Endothelial cell of umbilical vein (primary cell): ENCODE measurements at regions not wholly inside any gene's neighbourhood (a gene's known extent, or its start where the extent isn't known, plus 50 kb on each side); places are given as distances from the start of the nearest gene placed in this dataset.

Source experiments
- BruUV-seq: library from RNA; stranded (reverse); fragments of 400-500 nt; replicated peaks from 2 replicates; lab custom pipeline; 2021; lab: Mats Ljungman, UMichigan
- CTCF ChIA-PET: fragments of 300-600, 350-600 bp; sonication (Branson Sonifier 250); formaldehyde crosslinking; loops from one replicate; lab custom pipeline; 2021; ENCODE audit warnings: antibody characterized with exemption, inconsistent platforms; lab: Charles Lee
- POLR2A ChIA-PET: fragments of 300-600, 350-600 bp; sonication (Branson Sonifier 250); formaldehyde crosslinking; loops from one replicate; lab custom pipeline; 2021; ENCODE audit warnings: antibody characterized with exemption, inconsistent platforms; lab: Charles Lee
- DNase-seq: peaks from one replicate; pipeline ENCODE4 v3.0.0-alpha.2; 2011; ENCODE audit warnings: low read depth, low spot score
- FAIRE-seq: peaks from 2 replicates; lab custom pipeline; 2011; peaks lifted over from hg19 to GRCh38; lab: Jason Lieb, UNC
- H2AFZ ChIP-seq: 2 replicates; pipeline ENCODE4 v1.6.0; 2012; ENCODE audit warnings: low read depth, low read length, control low read depth, inconsistent platforms
- H3K27ac ChIP-seq: 2 replicates; pipeline ENCODE4 v1.5.1; 2011; ENCODE audit warnings: low read depth, mild to moderate bottlenecking, control low read depth, low read length, moderate library complexity; ENCODE audit not compliant: insufficient read depth
- H3K27me3 ChIP-seq, 2 experiments: 2 replicates each; pipeline versions ENCODE4 v1.6.0 to v1.6.1; 2011; ENCODE audit warnings: low read length in 2 of 2, mixed read lengths in 1 of 2; ENCODE audit not compliant: control insufficient read depth in 2 of 2, insufficient read depth in 2 of 2
- H3K36me3 ChIP-seq, 2 experiments: 2 replicates in 1 of 2; 3 replicates in 1 of 2; pipeline ENCODE4 v1.5.1; 2011; ENCODE audit warnings: low read length in 2 of 2, mild to moderate bottlenecking in 1 of 2, moderate library complexity in 1 of 2; ENCODE audit not compliant: control insufficient read depth in 2 of 2, insufficient read depth in 2 of 2; ENCODE audit errors: extremely low read depth in 1 of 2
- H3K4me1 ChIP-seq: 3 replicates; pipeline ENCODE4 v1.5.1; 2011; ENCODE audit warnings: mild to moderate bottlenecking, low read length; ENCODE audit not compliant: control insufficient read depth, insufficient read depth; ENCODE audit errors: extremely low read depth
- H3K4me2 ChIP-seq: 2 replicates; pipeline ENCODE4 v1.6.1; 2011; ENCODE audit warnings: low read length, control low read depth, mixed read lengths; ENCODE audit not compliant: insufficient read depth
- H3K4me3 ChIP-seq, 3 experiments: fragments of 200-600 bp in 1 of 3; sonication (generic), shearing (Covaris generic) in 1 of 3; replicated peaks in 1 of 3; 2 replicates each; pipeline ENCODE4 v1.5.1; 2011 to 2016; ENCODE audit warnings: control low read depth in 3 of 3, low read length in 3 of 3, mild to moderate bottlenecking in 2 of 3, inconsistent platforms in 1 of 3, low read depth in 1 of 3, moderate library complexity in 1 of 3; ENCODE audit not compliant: insufficient read depth in 1 of 3
- H3K79me2 ChIP-seq: 2 replicates; pipeline ENCODE4 v1.6.0; 2012; ENCODE audit warnings: low read length, inconsistent platforms; ENCODE audit not compliant: control insufficient read depth, insufficient read depth
- H3K9ac ChIP-seq: replicated peaks from 2 replicates; pipeline ENCODE3; 2011; ENCODE audit warnings: low read length, control low read depth; ENCODE audit not compliant: insufficient read depth; ENCODE audit errors: extremely low read depth
- H3K9me1 ChIP-seq: replicated peaks from 3 replicates; pipeline ENCODE4 v1.6.0; 2011; ENCODE audit warnings: mild to moderate bottlenecking, low read length; ENCODE audit not compliant: control insufficient read depth, insufficient read depth; ENCODE audit errors: extremely low read depth
- H3K9me3 ChIP-seq: replicated peaks from 2 replicates; pipeline ENCODE4 v1.5.1; 2012; ENCODE audit warnings: low read length, inconsistent platforms; ENCODE audit not compliant: control insufficient read depth, insufficient read depth
- H4K20me1 ChIP-seq: replicated peaks from 2 replicates; pipeline ENCODE3; 2011; ENCODE audit warnings: mild to moderate bottlenecking, low read length; ENCODE audit not compliant: control insufficient read depth, insufficient read depth; ENCODE audit errors: extremely low read depth
- EZH2 ChIP-seq: IDR thresholded peaks from 2 replicates; pipeline ENCODE4 v1.6.1; 2012; ENCODE audit warnings: borderline replicate concordance, low read depth, mild to moderate bottlenecking, moderate library complexity, low read length, inconsistent platforms; ENCODE audit not compliant: severe bottlenecking
- FOS ChIP-seq: IDR thresholded peaks from 2 replicates; pipeline ENCODE4 v1.6.1; 2011; ENCODE audit warnings: mild to moderate bottlenecking, low read length, moderate library complexity, borderline replicate concordance; ENCODE audit not compliant: insufficient read depth
- GATA2 ChIP-seq: IDR thresholded peaks from 2 replicates; pipeline ENCODE4 v1.7.0; 2011; ENCODE audit warnings: low read depth, mild to moderate bottlenecking, moderate library complexity, mixed read lengths, low read length; ENCODE audit not compliant: insufficient read length, insufficient read depth
- JUN ChIP-seq: IDR thresholded peaks from 2 replicates; pipeline ENCODE4 v1.6.1; 2011; ENCODE audit warnings: borderline replicate concordance, low read depth; ENCODE audit not compliant: insufficient read length, insufficient read depth
- MYC ChIP-seq: IDR thresholded peaks from one replicate; pipeline ENCODE4 v1.6.1; 2011; ENCODE audit warnings: mild to moderate bottlenecking, low read depth, low read length
- POLR2A ChIP-seq: IDR thresholded peaks from 2 replicates; pipeline ENCODE4 v1.6.1; 2012; ENCODE audit warnings: low read depth, mild to moderate bottlenecking, control low read depth, low read length
- POLR2AphosphoS5 ChIP-seq: IDR thresholded peaks from 2 replicates; pipeline ENCODE4 v1.6.1; 2012; ENCODE audit warnings: low read depth, mild to moderate bottlenecking, control low read depth, low read length, moderate library complexity; ENCODE audit not compliant: insufficient read depth
- dilution Hi-C: fragments of 300-500 bp; cut with MboI; formaldehyde crosslinking; loops from one replicate; pipeline ENCODE4 v1.15.0; 2019; ENCODE audit warnings: low sequenced_read_pairs; ENCODE audit not compliant: extremely low pct_ligation_motif_present
- intact Hi-C: fragments of 100-400 bp; cut with micrococcal nuclease; formaldehyde crosslinking; loops from one replicate; pipeline ENCODE4 v1.10.0; 2022
- TF ChIP-seq, protein P1 (sequence below): IDR thresholded peaks from 2 replicates; pipeline ENCODE4 v1.6.1; 2011; ENCODE audit not compliant: insufficient read depth, insufficient read length
- TF ChIP-seq, protein P2 (sequence below), 2 donors: IDR thresholded peaks; 1 replicate in 1 of 2; 2 replicates in 1 of 2; pipeline ENCODE4 v1.5.1; 2011; ENCODE audit warnings: low read length in 2 of 2, mild to moderate bottlenecking in 2 of 2, moderate library complexity in 2 of 2, control low read depth in 1 of 2, inconsistent platforms in 1 of 2, low read depth in 1 of 2; ENCODE audit not compliant: insufficient read depth in 1 of 2; ENCODE audit errors: extremely low read depth in 1 of 2

DNA sequence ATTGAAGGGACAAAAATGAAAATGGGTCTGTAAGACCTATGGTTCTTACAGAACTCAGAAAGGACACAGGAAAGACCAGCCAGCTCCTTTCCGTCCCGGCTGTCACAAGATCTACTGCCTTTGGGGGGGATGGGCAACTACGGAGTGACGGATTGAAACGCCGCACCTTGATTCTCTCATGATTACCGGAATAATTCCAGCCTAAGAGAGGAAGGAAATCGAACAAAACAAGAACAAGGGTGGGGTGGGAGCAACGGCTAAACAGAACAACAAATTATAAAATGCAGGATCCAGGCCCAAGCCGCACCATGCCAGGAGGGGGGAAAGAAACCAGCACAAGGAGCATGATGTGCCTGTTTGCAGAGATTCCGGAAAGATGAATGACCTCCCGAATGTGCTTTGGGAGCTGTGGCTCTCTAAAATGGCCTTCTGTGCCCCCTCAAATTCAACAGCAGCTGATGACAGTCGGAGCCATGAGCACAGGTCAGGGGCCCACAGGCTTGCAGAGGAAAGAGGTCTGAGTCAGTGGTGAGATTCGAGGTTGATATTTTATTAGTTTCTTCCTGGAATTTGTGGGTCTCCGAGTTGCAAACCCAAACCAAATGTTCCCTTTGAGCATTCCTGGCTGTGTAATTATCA, 72.1 kb downstream of the SPRING1 start:
- TF ChIP-seq EZH2 (no peak), FOS (no peak), MYC (no peak), POLR2AphosphoS5 (no peak), JUN (no peak), POLR2A (no peak), GATA2 (no peak)
- TF ChIP-seq, protein P1, sequence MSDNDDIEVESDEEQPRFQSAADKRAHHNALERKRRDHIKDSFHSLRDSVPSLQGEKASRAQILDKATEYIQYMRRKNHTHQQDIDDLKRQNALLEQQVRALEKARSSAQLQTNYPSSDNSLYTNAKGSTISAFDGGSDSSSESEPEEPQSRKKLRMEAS, result no peak
- TF ChIP-seq, protein P2, sequence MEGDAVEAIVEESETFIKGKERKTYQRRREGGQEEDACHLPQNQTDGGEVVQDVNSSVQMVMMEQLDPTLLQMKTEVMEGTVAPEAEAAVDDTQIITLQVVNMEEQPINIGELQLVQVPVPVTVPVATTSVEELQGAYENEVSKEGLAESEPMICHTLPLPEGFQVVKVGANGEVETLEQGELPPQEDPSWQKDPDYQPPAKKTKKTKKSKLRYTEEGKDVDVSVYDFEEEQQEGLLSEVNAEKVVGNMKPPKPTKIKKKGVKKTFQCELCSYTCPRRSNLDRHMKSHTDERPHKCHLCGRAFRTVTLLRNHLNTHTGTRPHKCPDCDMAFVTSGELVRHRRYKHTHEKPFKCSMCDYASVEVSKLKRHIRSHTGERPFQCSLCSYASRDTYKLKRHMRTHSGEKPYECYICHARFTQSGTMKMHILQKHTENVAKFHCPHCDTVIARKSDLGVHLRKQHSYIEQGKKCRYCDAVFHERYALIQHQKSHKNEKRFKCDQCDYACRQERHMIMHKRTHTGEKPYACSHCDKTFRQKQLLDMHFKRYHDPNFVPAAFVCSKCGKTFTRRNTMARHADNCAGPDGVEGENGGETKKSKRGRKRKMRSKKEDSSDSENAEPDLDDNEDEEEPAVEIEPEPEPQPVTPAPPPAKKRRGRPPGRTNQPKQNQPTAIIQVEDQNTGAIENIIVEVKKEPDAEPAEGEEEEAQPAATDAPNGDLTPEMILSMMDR (IDR thresholded peaks at IDR 0.05; ENCODE audit: extremely low read depth in 1 of 2, insufficient read depth in 1 of 2, low read depth in 1 of 2, low read length in 2 of 2), result no peak
- POLR2A ChIA-PET, result no interaction called here
- FAIRE-seq, result no peak
- H3K27ac ChIP-seq, result no peak overlapping the region
- H3K9me1 ChIP-seq, result no peaks in the 10 kb centered on the region
- dilution Hi-C loops, result no loop called here
- H3K27me3 ChIP-seq, result peaks cover 0 to 3% of the 10 kb centered on the region in 2 experiments
- H3K4me3 ChIP-seq, result no peak overlapping the region
- intact Hi-C loops, result no loop called here
- H3K4me2 ChIP-seq, result no peak overlapping the region
- CTCF ChIA-PET, result no interaction called here
- DNase-seq, result no peak
- H2AFZ ChIP-seq, result no peak overlapping the region
- H3K9me3 ChIP-seq, result no peaks in the 10 kb centered on the region
- no peaks in the 10 kb centered on the region for H3K4me1 ChIP-seq
- no peaks in the 10 kb centered on the region for H3K79me2 ChIP-seq
- H3K36me3 ChIP-seq, result no peaks in the 10 kb centered on the region
- no peaks in the 10 kb centered on the region for H4K20me1 ChIP-seq
- no peak overlapping the region for H3K9ac ChIP-seq
- no TSS peak for BruUV-seq
